Subcutaneous abdominal adipose tissue (tissue), 5 donors: ENCODE measurements at regions not wholly inside any gene's neighbourhood (a gene's known extent, or its start where the extent isn't known, plus 50 kb on each side); places are given as distances from the start of the nearest gene placed in this dataset.

ENCODE experiments used
- H3K27ac ChIP-seq: one replicate; pipeline ENCODE4 v1.7.0; 2013; ENCODE audit warnings: low read depth, mild to moderate bottlenecking, inconsistent platforms, low read length, moderate library complexity
- H3K27me3 ChIP-seq, 5 donors: one replicate each; pipeline ENCODE4 v1.7.0; 2013; ENCODE audit warnings: low read length in 5 of 5, inconsistent platforms in 1 of 5; ENCODE audit not compliant: control insufficient read depth in 5 of 5, insufficient read depth in 4 of 5
- H3K36me3 ChIP-seq, 5 donors: one replicate each; pipeline ENCODE4 v1.7.0; 2013; ENCODE audit warnings: low read length in 5 of 5; ENCODE audit not compliant: control insufficient read depth in 5 of 5, insufficient read depth in 5 of 5
- H3K4me1 ChIP-seq, 5 donors: one replicate each; pipeline ENCODE4 v1.7.0; 2013; ENCODE audit warnings: low read length in 5 of 5, mild to moderate bottlenecking in 3 of 5, moderate library complexity in 1 of 5; ENCODE audit not compliant: control insufficient read depth in 5 of 5, insufficient read depth in 5 of 5
- H3K4me3 ChIP-seq, 5 donors: one replicate each; pipeline ENCODE4 v1.7.0; 2013; ENCODE audit warnings: low read length in 5 of 5, low read depth in 1 of 5
- H3K9ac ChIP-seq, 5 donors: one replicate each; pipeline ENCODE4 v1.7.0; 2013; ENCODE audit warnings: low read length in 5 of 5, mild to moderate bottlenecking in 4 of 5, moderate library complexity in 3 of 5
- H3K9me3 ChIP-seq, 5 donors: one replicate each; pipeline ENCODE4 v1.7.0; 2013; ENCODE audit warnings: low read length in 5 of 5; ENCODE audit not compliant: control insufficient read depth in 5 of 5
- donor health status: healthy.
- donor health status: healthy.
- donor health status: healthy.
- donor health status: healthy.
- donor health status: healthy.

DNA sequence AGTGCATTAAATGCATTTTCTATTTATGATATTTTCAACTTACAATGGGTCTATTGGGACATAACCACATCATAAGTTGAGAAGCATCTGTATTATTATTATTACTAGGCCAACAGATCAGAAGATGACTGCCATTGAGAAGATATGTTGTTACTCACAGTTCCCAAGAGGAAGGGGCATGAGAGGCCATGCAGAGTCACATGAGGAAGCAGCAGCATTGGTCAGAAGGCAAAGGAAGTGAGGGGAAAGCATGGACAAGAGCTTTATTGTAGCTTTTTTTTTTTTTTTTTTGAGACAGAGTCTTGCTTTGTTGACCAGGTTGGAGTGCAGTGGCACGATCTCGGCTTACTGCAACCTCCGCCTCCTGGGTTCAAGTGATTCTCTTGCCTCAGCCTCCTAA lies 66.2 kb upstream of the LCLAT1 start:
- no peaks in the 10 kb centered on the region for H3K9me3 ChIP-seq

DNA sequence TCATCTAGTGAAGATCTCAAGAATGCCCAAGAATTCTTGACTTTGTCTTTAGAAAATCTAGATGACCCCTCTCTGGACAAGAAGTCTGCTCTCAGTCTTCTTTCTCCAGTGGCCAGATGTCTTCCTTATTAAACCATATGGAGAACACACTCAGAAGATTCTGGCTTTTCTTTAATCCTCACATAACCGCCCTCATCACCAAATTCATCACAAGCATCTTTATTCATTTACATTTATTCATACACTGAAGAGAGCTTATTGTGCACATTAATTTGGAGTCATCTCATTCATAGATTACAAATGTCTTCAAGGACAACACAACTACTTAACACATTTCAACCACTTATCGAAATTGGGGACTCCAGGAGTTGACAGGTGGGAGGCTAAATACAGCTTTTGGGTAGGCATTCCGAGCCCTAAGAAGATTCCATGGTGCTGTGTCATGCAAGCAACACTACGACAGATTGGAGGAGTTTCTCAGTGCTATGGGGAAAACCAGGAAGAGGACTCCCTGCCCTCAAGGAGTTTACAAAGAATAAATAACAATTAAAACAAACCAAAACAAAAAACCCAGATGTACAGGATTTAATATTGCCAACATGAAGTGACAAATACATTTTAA lies 64.8 kb upstream of the LCLAT1 start:
- Histone ChIP-seq H3K27me3 (peaks cover 0 to 4% (median 0%) of the 10 kb centered on the region in 5 donors), H3K4me3 (no peak overlapping the region), H3K9ac (no peak overlapping the region), H3K4me1 (no peaks in the 10 kb centered on the region), H3K27ac (no peak overlapping the region), H3K36me3 (no peaks in the 10 kb centered on the region), H3K9me3 (no peaks in the 10 kb centered on the region)

More for the DNA sequence above, 66.2 kb upstream of the LCLAT1 start:
- Histone ChIP-seq H3K36me3 (no peaks in the 10 kb centered on the region), H3K9ac (no peak overlapping the region), H3K4me3 (no peak overlapping the region), H3K27me3 (peaks cover 0 to 4% (median 0%) of the 10 kb centered on the region in 5 donors), H3K4me1 (no peaks in the 10 kb centered on the region), H3K27ac (no peak overlapping the region)

DNA sequence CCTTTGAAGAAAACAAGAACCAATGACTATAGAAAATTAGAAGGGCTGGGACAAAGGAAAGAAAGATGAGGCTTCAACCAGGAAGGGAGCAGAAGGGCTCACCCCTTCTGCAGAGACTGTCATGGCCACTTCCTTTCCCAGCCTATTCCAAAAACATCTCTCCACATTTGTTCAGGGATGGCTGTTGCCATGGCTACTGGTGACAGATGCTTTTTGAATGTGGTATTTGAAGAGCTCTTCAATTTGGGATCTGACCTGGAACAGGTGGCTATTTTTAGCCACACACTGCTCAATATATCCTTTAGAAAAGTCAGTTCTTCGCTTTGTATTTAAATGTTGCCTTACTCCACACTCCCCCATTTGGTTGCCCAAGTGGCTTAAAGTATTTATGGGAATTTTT lies 64.1 kb upstream of the LCLAT1 start:
- H3K27ac ChIP-seq = no peak overlapping the region
- H3K36me3 ChIP-seq = no peaks in the 10 kb centered on the region
- no peak overlapping the region for H3K4me3 ChIP-seq

DNA sequence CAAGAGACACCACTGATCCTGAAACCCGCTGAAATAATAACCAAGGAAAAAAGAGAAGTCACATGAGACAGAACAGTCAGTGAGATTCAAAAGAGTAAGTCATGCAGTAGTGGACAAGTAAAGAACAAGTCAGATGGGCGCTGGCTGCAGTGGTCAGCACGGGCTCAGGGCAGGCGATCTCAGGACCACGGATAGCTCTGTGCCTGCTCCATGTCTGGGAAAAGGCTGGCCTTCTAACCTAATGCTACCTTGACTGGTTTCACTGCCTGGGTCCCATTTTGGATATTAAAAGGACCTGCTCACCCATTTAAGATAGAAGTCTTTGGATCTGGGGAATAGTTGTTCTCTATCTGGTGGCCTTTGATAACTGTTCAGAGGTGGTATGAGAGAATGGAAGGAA lies 61.7 kb upstream of the LCLAT1 start:
- Histone ChIP-seq H3K27ac (no peak overlapping the region), H3K4me3 (no peak overlapping the region), H3K9ac (no peak overlapping the region), H3K4me1 (no peaks in the 10 kb centered on the region), H3K27me3 (peaks cover 0 to 4% (median 0%) of the 10 kb centered on the region in 5 donors), H3K9me3 (no peaks in the 10 kb centered on the region), H3K36me3 (no peaks in the 10 kb centered on the region)

More for the DNA sequence above, 64.1 kb upstream of the LCLAT1 start:
- Histone ChIP-seq H3K27me3 (peaks cover 0 to 4% (median 0%) of the 10 kb centered on the region in 5 donors), H3K4me1 (no peaks in the 10 kb centered on the region), H3K9me3 (no peaks in the 10 kb centered on the region), H3K9ac (no peak overlapping the region)

DNA sequence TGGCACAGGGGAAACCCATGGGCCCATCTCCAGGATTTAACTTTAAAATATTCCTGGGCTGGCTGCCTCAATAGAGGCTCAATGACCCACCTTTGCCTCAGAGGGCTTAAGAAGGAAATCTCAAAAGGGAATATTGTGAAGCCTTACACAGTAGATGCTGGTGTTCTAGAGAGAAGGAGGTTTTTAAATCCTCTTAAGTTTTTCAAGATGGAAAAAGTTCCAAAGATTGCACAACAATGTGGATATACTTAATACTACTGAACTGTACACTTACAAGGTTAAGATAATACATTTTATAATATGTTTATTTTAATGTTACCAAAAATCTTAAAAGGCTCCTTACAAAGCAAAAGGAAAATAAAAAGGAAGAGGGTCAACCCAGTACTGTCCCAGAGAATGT lies 54.9 kb upstream of the LCLAT1 start:
- Histone ChIP-seq H3K4me3 (no peak overlapping the region), H3K4me1 (no peaks in the 10 kb centered on the region), H3K27ac (no peak overlapping the region), H3K9me3 (no peaks in the 10 kb centered on the region), H3K27me3 (no peaks in the 10 kb centered on the region), H3K36me3 (no peaks in the 10 kb centered on the region), H3K9ac (no peak overlapping the region)

DNA sequence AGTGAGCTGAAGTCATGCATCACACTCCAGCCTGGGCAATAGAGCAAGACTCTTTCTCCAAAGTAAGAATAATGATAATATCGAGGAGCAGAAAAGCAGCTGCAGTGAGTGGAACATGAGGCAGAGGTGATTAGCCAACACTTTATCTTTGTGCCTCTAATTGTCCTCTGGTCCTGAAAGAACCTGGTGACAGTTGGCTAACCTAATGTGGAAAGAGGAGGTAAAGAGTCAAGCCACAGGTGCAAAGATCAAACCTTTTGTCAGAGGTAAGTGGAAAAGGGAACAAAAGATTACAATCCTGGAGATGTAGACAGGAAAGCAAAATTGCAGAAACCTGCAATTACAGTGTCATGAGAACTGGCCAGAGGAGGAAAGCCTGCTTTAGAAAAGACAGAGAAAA lies 53.5 kb upstream of the LCLAT1 start:
- Histone ChIP-seq H3K27ac (no peak overlapping the region), H3K36me3 (no peaks in the 10 kb centered on the region), H3K27me3 (no peaks in the 10 kb centered on the region), H3K9me3 (no peaks in the 10 kb centered on the region), H3K9ac (no peak overlapping the region), H3K4me3 (no peak overlapping the region), H3K4me1 (no peaks in the 10 kb centered on the region)

DNA sequence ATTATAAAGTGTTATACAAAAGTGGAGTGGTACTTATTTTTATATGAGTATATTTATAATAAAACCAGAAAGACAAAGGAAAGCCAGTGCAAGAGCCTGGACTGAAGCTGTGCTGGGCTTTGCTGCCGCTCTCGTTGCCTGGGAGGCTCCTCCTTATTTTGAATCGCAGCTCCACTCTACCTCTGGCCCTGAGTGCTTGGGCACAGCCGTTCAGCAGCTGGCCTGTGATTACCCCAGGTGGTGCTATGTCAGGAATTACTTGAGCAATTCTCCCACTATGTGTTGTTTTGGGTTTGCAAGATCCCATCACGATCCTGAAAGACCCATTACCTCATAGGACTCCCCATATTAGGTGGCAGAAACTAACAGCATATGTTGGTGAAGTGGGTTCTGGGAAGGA lies 53.0 kb upstream of the LCLAT1 start:
- Histone ChIP-seq H3K27me3 (no peaks in the 10 kb centered on the region), H3K4me3 (no peak overlapping the region), H3K9ac (no peak overlapping the region), H3K9me3 (no peaks in the 10 kb centered on the region), H3K36me3 (no peaks in the 10 kb centered on the region), H3K4me1 (no peaks in the 10 kb centered on the region), H3K27ac (no peak overlapping the region)

DNA sequence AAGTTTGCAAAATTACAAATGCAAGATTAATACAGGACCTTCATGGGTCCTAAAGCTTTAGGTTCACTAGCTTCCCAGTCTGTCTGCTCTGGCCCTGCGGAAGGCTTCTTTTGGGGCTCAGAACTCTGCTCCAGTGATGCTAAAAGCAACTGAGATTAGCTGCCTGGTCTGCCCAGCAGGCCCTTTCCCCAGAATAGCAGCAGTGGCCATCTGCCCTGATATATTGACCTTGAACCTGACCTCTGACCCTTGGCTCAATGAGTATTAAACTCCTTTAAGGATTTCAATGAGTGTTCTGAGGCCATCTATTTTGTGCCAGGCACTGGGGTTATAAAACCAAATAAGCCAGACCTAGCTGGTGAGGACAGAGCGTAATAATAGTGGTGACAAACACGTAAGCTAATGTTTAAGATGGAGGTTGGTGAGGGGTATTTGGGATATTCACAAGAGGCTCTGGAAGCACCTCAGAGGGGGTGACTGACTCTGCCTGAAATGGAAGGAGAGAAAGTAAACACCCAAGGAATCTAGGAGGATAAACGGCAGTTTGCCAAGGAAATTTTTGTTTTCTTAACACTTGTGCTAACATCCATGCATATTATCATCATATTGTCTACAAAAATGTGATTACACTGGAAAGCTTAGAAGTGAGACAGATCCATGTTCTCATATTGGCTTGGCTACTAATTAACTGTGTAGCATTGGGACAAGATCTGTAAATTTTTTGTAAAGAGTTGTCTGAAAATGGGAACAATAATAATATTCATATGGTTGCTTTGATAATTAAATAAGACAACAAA lies 50.4 kb upstream of the LCLAT1 start:
- H3K36me3 ChIP-seq = no peaks in the 10 kb centered on the region
- no peaks in the 10 kb centered on the region for H3K4me1 ChIP-seq
- no peaks in the 10 kb centered on the region for H3K9me3 ChIP-seq
- H3K27me3 ChIP-seq = peaks cover 0 to 3% (median 0%) of the 10 kb centered on the region in 5 donors
- H3K4me3 ChIP-seq = no peak overlapping the region
- H3K27ac ChIP-seq = no peak overlapping the region
- H3K9ac ChIP-seq = no peak overlapping the region
